ENCODE measurements at regions not wholly inside any gene's neighbourhood (a gene's known extent, or its start where the extent isn't known, plus 50 kb on each side); places are given as distances from the start of the nearest gene placed in this dataset.

DNA sequence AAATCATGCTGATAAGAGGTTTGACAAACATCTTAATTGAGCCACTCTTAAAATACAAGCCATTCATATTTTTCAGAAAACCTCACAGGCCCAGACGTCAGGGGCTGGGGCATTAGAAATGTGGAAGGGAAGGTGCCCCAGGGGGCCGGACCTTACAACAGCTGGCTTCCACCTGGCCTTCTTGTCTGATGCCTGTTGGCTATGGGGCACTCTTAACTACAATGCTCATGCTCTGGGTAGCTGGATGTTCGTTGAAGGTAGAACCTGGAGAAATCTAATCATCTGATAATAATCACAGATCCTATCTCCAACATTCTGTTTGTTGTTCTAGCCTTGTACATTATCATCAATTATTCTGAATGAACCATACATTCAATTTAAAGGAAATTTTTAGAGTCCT, 156.9 kb upstream of the SOX11 start:
- ChIA-PET POLR2A (no interaction called here), CTCF (no interaction called here)
- DNase-seq, result no peak
- H3K27ac Mint-ChIP-seq, result no peak overlapping the region
- no peaks in the 10 kb centered on the region for H3K36me3 Mint-ChIP-seq (ENCODE audit: low read depth)
- H3K4me1 Mint-ChIP-seq, result no peaks in the 10 kb centered on the region
- no peaks in the 10 kb centered on the region for H3K27me3 Mint-ChIP-seq
- H3K9me3 Mint-ChIP-seq, result no peaks in the 10 kb centered on the region
- H3K4me3 Mint-ChIP-seq, result no peak overlapping the region

DNA sequence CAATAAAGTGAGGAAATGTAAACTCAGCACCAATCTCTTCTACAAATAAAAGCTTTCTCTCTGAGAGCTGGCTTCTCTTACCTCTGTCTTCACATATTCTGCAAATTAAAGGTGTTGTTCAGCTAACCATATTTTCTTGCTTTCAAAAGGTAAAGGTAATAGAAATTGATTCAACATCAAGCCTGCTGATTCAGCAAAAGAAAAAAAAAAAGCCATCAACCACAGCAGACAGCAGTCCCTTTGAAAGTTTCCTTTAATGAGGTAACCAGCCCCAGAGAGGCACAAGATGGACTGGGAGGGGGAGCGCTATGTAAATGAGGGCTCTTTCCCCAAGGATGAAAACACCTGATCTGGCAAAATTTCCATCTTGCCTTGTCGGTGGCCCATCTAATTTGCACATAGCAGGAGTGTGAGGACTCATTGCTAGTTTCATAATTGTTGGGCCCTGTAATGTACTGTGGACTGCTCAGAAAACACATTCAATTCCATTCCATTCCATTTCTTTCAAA, 154.9 kb upstream of the SOX11 start:
- Mint-ChIP-seq H3K27ac (no peak overlapping the region), H3K4me3 (no peak overlapping the region), H3K4me1 (no peaks in the 10 kb centered on the region), H3K27me3 (no peaks in the 10 kb centered on the region), H3K9me3 (no peaks in the 10 kb centered on the region), H3K36me3 (ENCODE audit: low read depth) (no peaks in the 10 kb centered on the region)
- ChIA-PET POLR2A (no interaction called here), CTCF (no interaction called here)
- DNase-seq, result no peak

GRCh38 chr2:5538313-5538712, 153.9 kb upstream of the SOX11 start:
- ChIA-PET CTCF (no interaction called here), POLR2A (no interaction called here)
- Mint-ChIP-seq H3K27me3 (no peaks in the 10 kb centered on the region), H3K4me1 (no peaks in the 10 kb centered on the region), H3K27ac (no peak overlapping the region), H3K36me3 (ENCODE audit: low read depth) (no peaks in the 10 kb centered on the region), H3K4me3 (no peak overlapping the region), H3K9me3 (peaks cover 2% of the 10 kb centered on the region)
- no peak for DNase-seq

DNA sequence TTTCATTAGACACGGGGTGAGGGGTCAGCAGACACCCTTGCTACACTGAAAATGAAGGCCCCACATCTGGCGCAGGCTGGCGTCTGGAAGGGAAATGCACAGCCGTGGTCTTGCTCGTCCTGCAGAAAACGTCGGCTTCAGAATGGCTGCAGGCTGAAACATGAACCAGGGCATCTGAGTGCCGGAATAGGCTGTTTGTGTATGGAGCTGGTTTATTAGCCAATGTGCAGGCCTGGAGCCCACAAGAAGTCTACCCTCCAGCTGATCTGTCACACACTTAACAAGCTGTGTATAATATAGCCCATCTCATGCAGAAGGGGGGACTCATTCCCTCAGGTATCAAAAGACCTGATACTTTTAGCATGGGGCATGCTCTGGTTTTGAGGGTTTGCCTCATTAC, 153.4 kb upstream of the SOX11 start:
- CTCF ChIA-PET, result no interaction called here

DNA sequence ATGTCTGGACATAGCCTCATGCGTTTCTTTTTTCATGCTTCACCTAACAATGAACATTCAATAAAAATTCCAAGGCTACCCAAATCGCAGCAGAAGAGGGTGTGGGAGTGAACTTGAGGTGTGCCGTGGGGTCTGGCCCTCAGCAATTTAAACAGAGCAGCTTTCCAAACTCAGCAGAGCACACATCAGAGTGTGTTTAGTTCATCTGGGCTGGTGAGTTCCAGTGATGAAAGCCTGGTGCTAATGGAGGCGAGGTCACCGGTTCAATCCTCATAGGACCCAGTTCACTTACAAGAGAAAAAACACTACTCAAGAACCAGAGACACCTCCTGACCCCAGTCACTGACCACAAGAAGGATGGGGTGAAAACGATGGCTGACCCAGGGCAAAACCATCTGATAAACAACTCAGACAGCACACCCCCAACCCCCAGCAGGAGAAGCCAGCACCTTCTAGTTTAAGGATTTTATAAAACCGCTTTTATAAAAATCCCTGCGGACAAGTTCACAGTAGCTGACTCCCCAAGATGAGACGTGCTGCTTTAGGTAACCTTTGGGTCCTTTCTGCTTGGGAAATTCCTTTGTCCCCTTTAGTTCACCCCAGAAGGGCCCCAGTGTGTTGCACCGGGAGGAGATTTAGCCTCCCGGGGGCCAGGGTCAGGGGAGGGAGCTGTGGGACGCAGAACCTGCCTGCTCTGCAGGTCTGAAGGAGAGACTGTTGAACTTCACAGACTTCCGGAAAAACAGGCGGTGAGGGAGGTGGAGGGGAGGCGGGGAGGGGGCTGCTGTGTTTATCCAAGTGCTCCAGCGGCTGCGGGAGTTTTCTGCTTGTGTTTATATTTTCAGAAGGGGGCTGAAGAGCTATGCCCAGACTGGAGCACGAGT, 152.7 kb upstream of the SOX11 start:
- DNase-seq, result no peak
- Mint-ChIP-seq H3K4me1 (no peaks in the 10 kb centered on the region), H3K4me3 (no peak overlapping the region), H3K27ac (no peak overlapping the region), H3K36me3 (ENCODE audit: low read depth) (no peaks in the 10 kb centered on the region), H3K9me3 (peaks cover 3% of the 10 kb centered on the region), H3K27me3 (no peaks in the 10 kb centered on the region)
- ChIA-PET POLR2A (no interaction called here), CTCF (no interaction called here)

More for the DNA sequence above, 153.4 kb upstream of the SOX11 start:
- POLR2A ChIA-PET, result no interaction called here
- no peaks in the 10 kb centered on the region for H3K27me3 Mint-ChIP-seq
- H3K36me3 Mint-ChIP-seq (ENCODE audit: low read depth), result no peaks in the 10 kb centered on the region
- no peaks in the 10 kb centered on the region for H3K4me1 Mint-ChIP-seq
- no peak overlapping the region for H3K27ac Mint-ChIP-seq
- no peak for DNase-seq
- H3K9me3 Mint-ChIP-seq, result peaks cover 2% of the 10 kb centered on the region
- no peak overlapping the region for H3K4me3 Mint-ChIP-seq

GRCh38 chr2:5540856-5541255, 151.3 kb upstream of the SOX11 start:
- no peaks in the 10 kb centered on the region for H3K4me1 Mint-ChIP-seq
- no peak overlapping the region for H3K4me3 Mint-ChIP-seq
- ChIA-PET CTCF (no interaction called here), POLR2A (no interaction called here)
- DNase-seq, result no peak
- no peaks in the 10 kb centered on the region for H3K36me3 Mint-ChIP-seq (ENCODE audit: low read depth)
- peaks cover 11% of the 10 kb centered on the region for H3K9me3 Mint-ChIP-seq
- no peaks in the 10 kb centered on the region for H3K27me3 Mint-ChIP-seq
- no peak overlapping the region for H3K27ac Mint-ChIP-seq

DNA sequence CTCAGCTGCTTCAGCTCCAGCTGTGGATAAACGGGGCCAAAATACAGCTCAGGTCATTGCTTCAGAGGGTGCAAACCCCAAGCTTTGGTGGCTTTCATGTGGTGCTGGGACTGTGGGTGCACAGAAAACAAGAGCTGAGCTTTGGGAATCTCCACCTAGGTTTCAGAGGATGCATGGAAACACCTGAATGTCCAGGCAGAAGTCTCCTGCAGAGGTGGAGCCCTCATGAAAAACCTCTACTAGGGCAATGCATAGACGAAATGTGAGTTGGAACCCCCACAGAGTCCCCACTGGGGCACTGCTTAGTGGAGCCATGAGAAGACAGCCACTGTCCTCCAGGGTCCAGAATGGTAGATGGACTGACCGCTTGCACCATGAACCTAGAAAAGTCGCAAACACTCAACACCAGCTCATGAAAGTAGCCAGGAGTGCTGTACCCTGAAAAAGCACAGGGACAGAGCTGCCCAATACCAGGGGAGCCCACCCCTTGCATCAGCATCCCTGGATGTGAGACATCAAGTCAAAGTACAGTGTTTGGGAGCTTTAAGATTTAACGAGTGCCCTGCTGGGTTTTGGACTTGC, 147.9 kb upstream of the SOX11 start:
- Mint-ChIP-seq H3K36me3 (ENCODE audit: low read depth) (no peaks in the 10 kb centered on the region), H3K4me3 (no peak overlapping the region), H3K4me1 (no peaks in the 10 kb centered on the region), H3K27ac (no peak overlapping the region), H3K27me3 (no peaks in the 10 kb centered on the region), H3K9me3 (peaks cover 11% of the 10 kb centered on the region)
- ChIA-PET POLR2A (no interaction called here), CTCF (no interaction called here)
- no peak for DNase-seq

DNA sequence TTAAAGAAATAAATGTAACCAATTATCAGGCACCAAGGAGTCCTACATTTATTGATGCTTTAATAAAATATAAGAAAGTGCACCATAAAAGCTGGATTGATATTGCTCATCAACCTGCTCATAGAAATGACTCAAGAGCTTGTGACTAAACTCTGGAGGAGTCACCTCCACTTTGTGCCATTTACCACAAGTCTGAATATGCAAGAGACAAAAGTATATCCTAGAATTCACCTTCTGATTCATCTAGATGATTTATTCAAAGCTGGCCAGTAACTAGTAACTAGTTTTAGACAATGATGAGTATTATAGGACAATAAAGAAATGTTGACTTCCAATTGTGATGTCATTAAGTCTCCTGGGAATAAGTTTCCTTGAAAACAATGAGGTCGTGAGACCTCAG, 146.0 kb upstream of the SOX11 start:
- CTCF ChIA-PET, result no interaction called here
- DNase-seq, result no peak

GRCh38 chr2:5548991-5549715, 143.0 kb upstream of the SOX11 start:
- Mint-ChIP-seq H3K4me1 (no peaks in the 10 kb centered on the region), H3K27ac (no peak overlapping the region), H3K27me3 (no peaks in the 10 kb centered on the region), H3K9me3 (peaks cover 12% of the 10 kb centered on the region), H3K36me3 (ENCODE audit: low read depth) (no peaks in the 10 kb centered on the region), H3K4me3 (no peak overlapping the region)
- ChIA-PET CTCF (no interaction called here), POLR2A (no interaction called here)
- no peak for DNase-seq

More for the DNA sequence above, 146.0 kb upstream of the SOX11 start:
- H3K27ac Mint-ChIP-seq, result no peak overlapping the region
- POLR2A ChIA-PET, result no interaction called here
- H3K9me3 Mint-ChIP-seq, result peaks cover 11% of the 10 kb centered on the region
- H3K4me1 Mint-ChIP-seq, result no peaks in the 10 kb centered on the region
- H3K4me3 Mint-ChIP-seq, result no peak overlapping the region
- no peaks in the 10 kb centered on the region for H3K36me3 Mint-ChIP-seq (ENCODE audit: low read depth)
- H3K27me3 Mint-ChIP-seq, result no peaks in the 10 kb centered on the region

DNA sequence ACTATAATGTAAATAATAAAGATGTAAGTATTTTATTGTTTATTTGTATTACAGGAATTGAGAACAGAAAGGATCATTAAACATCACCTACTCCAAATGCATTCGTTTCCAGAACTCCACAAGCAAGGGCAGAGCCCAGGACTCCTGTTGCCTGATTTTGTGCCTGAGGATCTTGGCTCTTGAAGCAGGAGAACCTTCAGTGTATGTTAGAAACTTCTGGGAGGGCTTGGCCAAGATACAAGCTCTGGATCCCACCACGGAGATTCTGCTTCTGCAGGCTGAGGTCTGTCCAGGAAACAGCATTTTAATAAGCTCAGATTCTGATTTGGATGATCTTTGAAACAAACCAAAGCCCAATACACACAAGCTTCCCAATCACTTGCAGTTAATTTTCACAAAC, 142.4 kb upstream of the SOX11 start:
- Mint-ChIP-seq H3K4me3 (no peak overlapping the region), H3K4me1 (no peaks in the 10 kb centered on the region), H3K27ac (no peak overlapping the region), H3K27me3 (no peaks in the 10 kb centered on the region), H3K9me3 (peaks cover 13% of the 10 kb centered on the region), H3K36me3 (ENCODE audit: low read depth) (no peaks in the 10 kb centered on the region)
- DNase-seq, result no peak
- POLR2A ChIA-PET, result no interaction called here
- CTCF ChIA-PET, result no interaction called here

- H3K36me3 Mint-ChIP-seq (ENCODE audit: low read depth), result no peaks in the 10 kb centered on the region
- ChIA-PET POLR2A (no interaction called here), CTCF (no interaction called here)
- no peak for DNase-seq
- no peaks in the 10 kb centered on the region for H3K4me1 Mint-ChIP-seq
- no peak overlapping the region for H3K27ac Mint-ChIP-seq
- no peak overlapping the region for H3K4me3 Mint-ChIP-seq
- peaks cover 13% of the 10 kb centered on the region for H3K9me3 Mint-ChIP-seq
- no peaks in the 10 kb centered on the region for H3K27me3 Mint-ChIP-seq
Observed at GRCh38 chr2:5555636-5556035, 136.5 kb upstream of the SOX11 start.

- Mint-ChIP-seq H3K9me3 (peaks cover 2% of the 10 kb centered on the region), H3K27ac (no peak overlapping the region), H3K4me3 (no peak overlapping the region), H3K4me1 (no peaks in the 10 kb centered on the region), H3K27me3 (no peaks in the 10 kb centered on the region), H3K36me3 (ENCODE audit: low read depth) (no peaks in the 10 kb centered on the region)
- POLR2A ChIA-PET, result no interaction called here
- no peak for DNase-seq
- CTCF ChIA-PET, result no interaction called here
Observed at GRCh38 chr2:5561006-5561405, 131.2 kb upstream of the SOX11 start.

DNA sequence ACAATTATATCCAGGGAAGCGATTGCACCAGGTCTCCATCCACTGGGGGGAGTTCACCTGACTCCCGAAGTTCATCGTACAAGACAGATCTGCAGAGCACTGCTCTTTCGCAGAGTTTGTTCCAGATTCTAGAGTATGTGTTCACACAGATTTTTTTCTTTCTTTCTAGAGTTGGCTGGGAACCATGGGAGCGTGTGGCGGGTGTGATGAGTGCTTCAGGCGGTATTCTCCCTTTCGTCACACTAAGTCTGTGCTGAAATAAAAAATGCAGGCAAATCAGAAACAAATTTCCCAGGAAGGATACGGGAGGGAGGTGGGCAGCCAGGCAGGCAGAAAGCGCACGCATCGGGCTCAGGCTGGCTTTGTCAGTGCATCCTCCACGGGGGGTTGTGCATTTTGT, 129.8 kb upstream of the SOX11 start:
- H3K27ac Mint-ChIP-seq, result no peak overlapping the region
- H3K27me3 Mint-ChIP-seq, result no peaks in the 10 kb centered on the region
- H3K9me3 Mint-ChIP-seq, result no peaks in the 10 kb centered on the region
- no peaks in the 10 kb centered on the region for H3K4me1 Mint-ChIP-seq
- H3K36me3 Mint-ChIP-seq (ENCODE audit: low read depth), result no peaks in the 10 kb centered on the region
- ChIA-PET CTCF (no interaction called here), POLR2A (no interaction called here)
- DNase-seq, result no peak
- H3K4me3 Mint-ChIP-seq, result no peak overlapping the region
